ENCODE measurements at regions not wholly inside any gene's neighbourhood (a gene's known extent, or its start where the extent isn't known, plus 50 kb on each side); places are given as distances from the start of the nearest gene placed in this dataset.

- TF ChIP-seq CTCF (IDR thresholded peaks at IDR 0.05) = no peak
- TF ChIP-seq ZFX (IDR thresholded peaks at IDR 0.05; ENCODE audit: borderline replicate concordance) = no peak
Measured at GRCh38 chr2:67938053-67938452, 124.8 kb downstream of the C1D start.

Data from 22Rv1 (cell line).